Skeletal muscle satellite cell (primary cell): ENCODE measurements at regions not wholly inside any gene's neighbourhood (a gene's known extent, or its start where the extent isn't known, plus 50 kb on each side); places are given as distances from the start of the nearest gene placed in this dataset.

ENCODE experiments used
- H3K27me3 ChIP-seq: 2 replicates; pipeline ENCODE4 v1.7.0; 2013; ENCODE audit warnings: low read length; ENCODE audit not compliant: control insufficient read depth, insufficient read depth
- H3K36me3 ChIP-seq: 2 replicates; pipeline ENCODE4 v1.7.0; 2013; ENCODE audit warnings: mild to moderate bottlenecking, control low read depth, low read length; ENCODE audit not compliant: insufficient read depth
- H3K4me1 ChIP-seq: 2 replicates; pipeline ENCODE4 v1.7.0; 2013; ENCODE audit warnings: low read length; ENCODE audit not compliant: control insufficient read depth, insufficient read depth
- H3K4me2 ChIP-seq: 2 replicates; pipeline ENCODE4 v1.7.0; 2013; ENCODE audit warnings: mild to moderate bottlenecking, low read length
- H3K4me3 ChIP-seq: 2 replicates; pipeline ENCODE4 v1.7.0; 2013; ENCODE audit warnings: low read length
- H3K9ac ChIP-seq: 2 replicates; pipeline ENCODE4 v1.7.0; 2013; ENCODE audit warnings: mild to moderate bottlenecking, low read depth, low read length, moderate library complexity
- H3K9me3 ChIP-seq: replicated peaks from 2 replicates; pipeline ENCODE4 v1.7.0; 2013; ENCODE audit warnings: mild to moderate bottlenecking, control low read depth, low read length

- no peak overlapping the region for H3K4me2 ChIP-seq
- no peaks in the 10 kb centered on the region for H3K27me3 ChIP-seq
These were observed 567.8 kb downstream of the IGSF11 start for GRCh38 chr3:118466795-118467330.

GRCh38 chr3:118468801-118469200, 565.8 kb downstream of the IGSF11 start:
- no peak overlapping the region for H3K4me3 ChIP-seq
- no peaks in the 10 kb centered on the region for H3K9me3 ChIP-seq
- no peak overlapping the region for H3K4me2 ChIP-seq
- no peaks in the 10 kb centered on the region for H3K27me3 ChIP-seq
- no peaks in the 10 kb centered on the region for H3K36me3 ChIP-seq
- no peaks in the 10 kb centered on the region for H3K4me1 ChIP-seq
- H3K9ac ChIP-seq = no peak overlapping the region

More at GRCh38 chr3:118466795-118467330, 567.8 kb downstream of the IGSF11 start:
- no peak overlapping the region for H3K4me3 ChIP-seq
- H3K9ac ChIP-seq = no peak overlapping the region
- H3K4me1 ChIP-seq = no peaks in the 10 kb centered on the region
- H3K9me3 ChIP-seq = no peaks in the 10 kb centered on the region
- H3K36me3 ChIP-seq = no peaks in the 10 kb centered on the region

DNA sequence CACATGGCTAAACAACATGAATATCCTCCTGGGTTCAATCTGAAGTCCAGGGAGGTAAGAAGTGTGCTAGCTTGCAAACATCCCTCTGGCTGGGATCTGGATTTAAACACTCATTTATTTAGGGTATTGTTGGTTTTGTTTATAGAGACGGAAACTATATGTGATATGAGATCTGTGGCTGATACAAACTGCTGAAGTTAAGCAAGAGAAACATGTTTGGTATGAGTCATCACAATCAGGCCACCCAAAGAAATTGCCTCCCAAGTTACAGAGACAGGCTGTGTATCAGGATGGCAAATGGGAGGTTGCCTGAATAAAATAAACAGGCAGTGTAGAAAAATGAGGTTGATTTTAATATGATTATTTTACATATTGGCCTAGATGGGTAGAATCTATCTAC, 562.1 kb downstream of the IGSF11 start:
- Histone ChIP-seq H3K9me3 (no peaks in the 10 kb centered on the region), H3K36me3 (no peaks in the 10 kb centered on the region), H3K4me3 (no peak overlapping the region), H3K4me2 (no peak overlapping the region), H3K4me1 (no peaks in the 10 kb centered on the region), H3K9ac (no peak overlapping the region), H3K27me3 (no peaks in the 10 kb centered on the region)

DNA sequence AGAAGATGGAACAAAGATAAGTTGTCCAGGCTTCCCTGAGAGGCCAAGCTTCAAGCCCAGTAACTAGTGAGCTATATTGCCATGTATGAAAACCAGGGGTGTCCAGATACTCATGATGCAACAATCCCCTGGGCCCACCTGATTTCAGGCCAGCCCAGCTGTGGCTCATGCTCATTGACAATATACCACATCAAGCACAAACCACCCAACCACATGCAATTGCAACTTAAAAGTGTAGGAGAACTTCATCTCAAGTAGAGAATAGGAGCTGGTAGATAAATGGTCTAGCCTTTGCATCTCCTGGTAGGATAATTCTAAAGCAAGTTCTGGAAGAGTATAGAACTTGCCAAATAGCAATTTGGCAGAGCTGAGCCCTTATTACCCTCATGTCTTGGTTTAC, 561.3 kb downstream of the IGSF11 start:
- Histone ChIP-seq H3K9me3 (no peaks in the 10 kb centered on the region), H3K27me3 (no peaks in the 10 kb centered on the region), H3K4me3 (no peak overlapping the region), H3K4me2 (no peak overlapping the region), H3K9ac (no peak overlapping the region), H3K4me1 (no peaks in the 10 kb centered on the region), H3K36me3 (no peaks in the 10 kb centered on the region)

DNA sequence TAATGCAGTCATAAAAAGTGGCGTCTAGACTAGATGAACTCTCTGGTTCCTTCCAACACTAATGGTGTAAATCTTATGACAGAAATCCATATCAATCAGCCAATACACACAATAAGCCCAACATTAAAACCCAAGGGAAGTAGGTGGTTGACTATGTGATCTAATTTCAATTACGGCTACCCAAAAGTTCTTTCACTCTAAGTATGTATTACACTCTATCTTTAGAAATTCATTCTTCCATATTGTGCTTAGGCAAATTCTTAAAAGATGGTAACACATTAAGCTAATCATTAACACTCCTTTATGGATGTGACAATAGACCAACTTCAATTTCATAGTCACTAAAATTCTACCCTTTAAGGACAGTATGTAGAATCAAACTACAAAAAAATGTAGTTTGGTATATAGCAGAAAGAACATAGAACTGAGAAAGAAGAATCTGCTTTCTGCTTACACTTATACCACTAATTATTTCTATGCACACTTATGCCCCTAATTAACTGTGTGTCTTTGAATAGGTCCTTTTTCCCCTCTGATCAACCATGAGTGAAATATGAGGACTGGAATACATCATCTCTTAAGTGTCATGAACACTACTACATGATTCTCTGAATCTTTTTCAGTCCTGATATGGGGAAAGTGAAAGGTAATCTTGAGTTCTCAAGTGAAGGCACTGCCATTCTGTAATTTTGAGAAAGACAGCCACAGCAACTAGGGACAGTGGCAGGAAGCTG, 557.6 kb downstream of the IGSF11 start:
- Histone ChIP-seq H3K9ac (no peak overlapping the region), H3K9me3 (no peaks in the 10 kb centered on the region), H3K4me1 (no peaks in the 10 kb centered on the region), H3K4me3 (no peak overlapping the region), H3K27me3 (no peaks in the 10 kb centered on the region), H3K4me2 (no peak overlapping the region), H3K36me3 (no peaks in the 10 kb centered on the region)

GRCh38 chr3:118477768-118478167, 556.9 kb downstream of the IGSF11 start:
- Histone ChIP-seq H3K9ac (no peak overlapping the region), H3K9me3 (no peaks in the 10 kb centered on the region), H3K4me1 (no peaks in the 10 kb centered on the region), H3K4me3 (no peak overlapping the region), H3K4me2 (no peak overlapping the region), H3K36me3 (no peaks in the 10 kb centered on the region), H3K27me3 (no peaks in the 10 kb centered on the region)

DNA sequence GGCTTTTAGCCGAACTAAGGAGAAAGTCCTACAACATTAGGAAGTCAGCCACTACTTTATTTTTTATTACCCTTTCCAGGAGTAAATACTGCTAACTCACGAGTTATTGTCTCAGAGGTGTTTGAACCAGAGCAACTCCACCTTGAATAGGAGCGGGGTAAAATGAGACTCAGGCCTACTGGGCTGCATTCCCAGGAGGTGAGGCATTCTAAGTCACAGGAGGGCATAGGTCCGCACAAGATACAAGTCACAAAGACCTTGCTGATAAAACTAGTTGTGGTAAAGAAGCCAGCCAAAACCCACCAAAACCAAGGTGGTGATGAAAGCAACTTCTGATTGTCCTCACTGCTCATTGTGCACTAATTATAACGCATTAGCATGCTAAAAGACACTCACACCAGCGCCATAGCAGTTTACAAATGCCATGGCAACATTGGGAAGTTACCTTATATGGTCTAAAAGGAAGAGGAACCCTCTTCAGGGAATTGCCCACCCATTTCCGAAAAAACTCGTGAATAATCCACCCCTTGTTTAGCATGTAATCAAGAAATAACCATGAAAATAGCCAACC, 555.9 kb downstream of the IGSF11 start:
- Histone ChIP-seq H3K9me3 (no peaks in the 10 kb centered on the region), H3K27me3 (no peaks in the 10 kb centered on the region), H3K4me1 (no peaks in the 10 kb centered on the region), H3K4me3 (no peak overlapping the region), H3K4me2 (no peak overlapping the region), H3K9ac (no peak overlapping the region), H3K36me3 (no peaks in the 10 kb centered on the region)

GRCh38 chr3:118479376-118479775, 555.3 kb downstream of the IGSF11 start:
- Histone ChIP-seq H3K27me3 (no peaks in the 10 kb centered on the region), H3K9ac (no peak overlapping the region), H3K36me3 (no peaks in the 10 kb centered on the region), H3K4me2 (no peak overlapping the region), H3K4me1 (no peaks in the 10 kb centered on the region), H3K4me3 (no peak overlapping the region), H3K9me3 (no peaks in the 10 kb centered on the region)

DNA sequence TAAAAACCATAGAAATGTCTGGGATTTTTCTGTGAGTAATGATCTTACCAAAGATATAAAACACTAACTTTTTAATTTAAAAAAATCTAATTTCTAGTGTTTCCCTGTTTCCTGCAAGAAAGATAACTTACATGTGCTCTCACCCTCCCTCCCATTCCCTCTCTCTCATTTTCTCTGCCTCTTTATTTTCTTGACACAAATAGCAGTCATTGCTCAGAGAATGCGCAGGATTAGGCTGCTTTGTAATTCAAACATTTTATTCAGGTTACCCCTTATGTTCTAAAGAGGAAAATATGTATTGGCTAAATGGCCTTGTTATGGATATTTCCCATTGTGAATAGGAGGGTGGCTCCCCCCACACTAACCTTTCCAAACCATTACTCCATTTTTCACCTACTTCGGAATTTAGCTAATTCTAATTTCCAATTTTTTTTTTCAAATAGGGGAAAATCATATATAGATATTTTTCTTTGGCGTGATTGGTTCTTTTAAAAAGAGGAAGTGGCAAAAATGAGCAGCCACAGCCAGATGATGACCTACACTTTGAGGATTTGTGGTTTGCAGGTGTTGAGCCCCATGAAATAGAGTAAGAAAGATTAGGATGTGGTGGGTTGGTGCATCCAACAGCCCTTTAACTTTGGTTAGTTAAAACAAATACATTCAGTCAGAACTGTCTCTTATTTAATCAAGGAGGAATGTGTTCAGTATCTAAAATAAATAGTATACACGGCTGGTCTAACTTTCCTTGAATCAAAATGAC, 554.4 kb downstream of the IGSF11 start:
- H3K36me3 ChIP-seq = no peaks in the 10 kb centered on the region

DNA sequence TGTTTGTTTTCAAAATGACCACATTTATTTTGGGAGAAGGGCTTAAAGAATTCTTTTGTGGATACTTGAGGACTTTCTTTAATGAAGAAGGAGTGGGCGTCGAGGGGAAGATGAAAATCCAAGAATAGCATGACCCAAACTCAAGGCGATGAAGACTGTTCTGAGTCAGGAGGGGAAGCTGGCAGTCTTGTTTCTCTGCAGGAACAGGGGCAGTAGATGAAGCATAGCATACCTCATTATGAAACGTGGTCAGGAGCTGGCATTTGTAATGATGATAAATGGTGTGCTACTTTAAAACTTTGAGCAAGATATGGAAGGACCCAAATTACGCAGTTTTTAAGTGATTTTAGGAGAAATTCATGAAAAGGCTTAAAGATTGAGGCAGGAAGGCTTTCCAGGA, 549.0 kb downstream of the IGSF11 start:
- H3K9ac ChIP-seq = no peak overlapping the region
- H3K36me3 ChIP-seq = no peaks in the 10 kb centered on the region
- no peaks in the 10 kb centered on the region for H3K27me3 ChIP-seq
- H3K9me3 ChIP-seq = no peaks in the 10 kb centered on the region
- no peak overlapping the region for H3K4me2 ChIP-seq
- no peak overlapping the region for H3K4me3 ChIP-seq
- no peaks in the 10 kb centered on the region for H3K4me1 ChIP-seq

More for the DNA sequence above, 554.4 kb downstream of the IGSF11 start:
- Histone ChIP-seq H3K9ac (no peak overlapping the region), H3K9me3 (no peaks in the 10 kb centered on the region), H3K27me3 (no peaks in the 10 kb centered on the region), H3K4me3 (no peak overlapping the region), H3K4me2 (no peak overlapping the region), H3K4me1 (no peaks in the 10 kb centered on the region)

- Histone ChIP-seq H3K27me3 (no peaks in the 10 kb centered on the region), H3K9ac (no peak overlapping the region), H3K36me3 (no peaks in the 10 kb centered on the region), H3K4me1 (no peaks in the 10 kb centered on the region), H3K9me3 (no peaks in the 10 kb centered on the region), H3K4me2 (no peak overlapping the region), H3K4me3 (no peak overlapping the region)
These were observed 546.9 kb downstream of the IGSF11 start for GRCh38 chr3:118487734-118488133.
